ENCODE measurements at regions not wholly inside any gene's neighbourhood (a gene's known extent, or its start where the extent isn't known, plus 50 kb on each side); places are given as distances from the start of the nearest gene placed in this dataset.

GRCh38 chr2:133737242-133737993 is 169.2 kb upstream of the NCKAP5 start:
- DNase-seq (ENCODE audit: low read depth): no peak
- no peak overlapping the region for H3K4me3 ChIP-seq (ENCODE audit: low read length)
- TF ChIP-seq CTCF (IDR thresholded peaks at IDR 0.05; ENCODE audit: insufficient read depth, low read depth, low read length, missing control alignments): no peak

GRCh38 chr2:133739039-133739438 is 170.8 kb upstream of the NCKAP5 start:
- DNase-seq (ENCODE audit: low read depth): no peak
- H3K4me3 ChIP-seq (ENCODE audit: low read length): no peak overlapping the region
- TF ChIP-seq CTCF (IDR thresholded peaks at IDR 0.05; ENCODE audit: insufficient read depth, low read depth, low read length, missing control alignments): no peak

- TF ChIP-seq CTCF (IDR thresholded peaks at IDR 0.05; ENCODE audit: insufficient read depth, low read depth, low read length, missing control alignments): no peak
- no peak overlapping the region for H3K4me3 ChIP-seq (ENCODE audit: low read length)
- no peak for DNase-seq (ENCODE audit: low read depth)
Observed at GRCh38 chr2:133740500-133740899, 172.2 kb upstream of the NCKAP5 start.

GRCh38 chr2:133748007-133748700 is 179.9 kb upstream of the NCKAP5 start:
- no peak for TF ChIP-seq CTCF (IDR thresholded peaks at IDR 0.05; ENCODE audit: insufficient read depth, low read depth, low read length, missing control alignments)
- no peak for DNase-seq (ENCODE audit: low read depth)

GRCh38 chr2:133753665-133754064 is 185.4 kb upstream of the NCKAP5 start:
- TF ChIP-seq CTCF (IDR thresholded peaks at IDR 0.05; ENCODE audit: insufficient read depth, low read depth, low read length, missing control alignments): no peak

More at GRCh38 chr2:133748007-133748700, 179.9 kb upstream of the NCKAP5 start:
- no peak overlapping the region for H3K4me3 ChIP-seq (ENCODE audit: low read length)

GRCh38 chr2:133755480-133756300 is 187.4 kb upstream of the NCKAP5 start:
- H3K4me3 ChIP-seq (ENCODE audit: low read length): no peak overlapping the region
- no peak for TF ChIP-seq CTCF (IDR thresholded peaks at IDR 0.05; ENCODE audit: insufficient read depth, low read depth, low read length, missing control alignments)
- no peak for DNase-seq (ENCODE audit: low read depth)

More at GRCh38 chr2:133753665-133754064, 185.4 kb upstream of the NCKAP5 start:
- H3K4me3 ChIP-seq (ENCODE audit: low read length): no peak overlapping the region
- no peak for DNase-seq (ENCODE audit: low read depth)

All from epithelial cell of esophagus (primary cell).